HG02642 (cell line): ENCODE measurements at regions not wholly inside any gene's neighbourhood (a gene's known extent, or its start where the extent isn't known, plus 50 kb on each side); places are given as distances from the start of the nearest gene placed in this dataset.

ENCODE experiments used
- ATAC-seq: cut with Tn5 transposase; IDR thresholded peaks from one replicate; pipeline ENCODE4 v1.9.1; 2021; ENCODE audit warnings: mild to moderate bottlenecking; ENCODE audit not compliant: unreplicated experiment, poor library complexity

DNA sequence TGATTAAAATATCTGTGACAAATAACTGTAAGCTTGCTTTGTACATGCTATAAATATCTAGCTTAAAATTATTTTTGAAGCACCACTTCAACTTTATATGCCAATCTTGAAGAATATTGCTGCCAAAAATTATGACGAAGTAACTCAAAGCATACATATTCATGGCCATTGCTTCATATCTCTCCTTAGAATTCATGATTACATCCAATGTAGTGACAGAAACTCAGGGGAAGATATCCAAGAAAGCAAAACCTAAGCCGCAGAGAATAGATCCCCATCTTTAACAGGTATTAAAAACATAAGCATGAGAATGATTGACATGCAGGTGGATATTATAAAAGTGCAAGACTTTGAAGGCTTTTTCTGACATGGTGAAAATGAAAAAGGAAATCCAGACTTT lies 100.8 kb upstream of the PLPPR1 start:
- no peak for ATAC-seq

DNA sequence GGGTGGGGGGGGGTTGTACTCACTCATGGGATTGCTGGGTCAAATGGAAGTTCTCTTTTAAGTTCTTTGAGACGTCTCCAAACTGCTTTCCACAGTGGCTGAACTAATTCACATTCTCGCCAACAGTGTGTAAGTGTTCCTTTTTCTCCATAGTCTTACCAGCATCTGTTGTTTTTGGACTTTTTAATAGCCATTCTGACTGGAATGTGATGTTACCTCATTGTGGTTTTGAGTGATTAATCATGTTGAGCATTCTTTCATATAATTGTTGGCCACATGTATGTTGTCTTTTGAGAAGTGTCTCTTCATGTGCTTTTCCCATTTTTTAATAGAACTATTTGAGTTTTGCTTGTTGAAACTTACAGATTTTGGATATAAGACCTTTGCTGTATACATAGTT lies 94.9 kb upstream of the PLPPR1 start:
- ATAC-seq, result no peak

DNA sequence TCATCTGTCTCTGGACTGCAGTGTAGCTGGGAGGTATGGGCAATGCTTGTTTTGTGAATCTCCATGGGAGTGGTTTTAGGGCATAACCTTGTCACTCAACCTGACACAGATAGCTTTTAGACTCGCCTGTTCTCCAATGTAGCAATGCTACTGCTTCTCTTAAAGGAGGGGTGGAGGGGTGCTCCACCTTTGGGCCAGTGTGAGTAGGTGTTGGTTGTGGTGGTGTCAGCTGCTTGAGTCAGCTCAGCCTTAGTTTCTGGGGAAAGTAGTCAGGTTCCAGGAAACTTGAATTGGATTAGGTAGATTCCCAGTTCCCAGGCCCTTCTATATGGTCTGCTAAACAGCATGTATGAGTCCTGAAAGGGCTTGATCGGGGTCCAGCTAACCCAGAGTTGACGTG lies 91.1 kb upstream of the PLPPR1 start:
- ATAC-seq, result no peak

DNA sequence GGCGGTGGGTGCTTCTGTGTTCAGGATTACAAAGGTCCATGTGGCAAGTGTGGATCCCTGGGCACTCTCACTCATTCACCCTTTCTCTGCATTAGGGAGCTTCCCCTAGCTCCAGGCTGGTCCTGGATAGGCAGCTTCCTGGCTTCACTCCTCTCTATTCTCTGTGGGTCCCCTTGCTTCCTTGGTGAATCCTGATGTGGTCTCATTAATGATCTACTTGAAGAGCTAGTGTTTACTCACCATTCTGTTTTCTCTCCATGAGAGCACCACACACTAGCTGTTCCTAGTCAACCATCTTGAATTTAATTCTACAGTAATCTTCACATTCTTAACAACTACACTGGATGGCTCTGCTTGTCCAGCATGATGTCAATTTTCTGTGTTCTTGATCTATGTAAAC lies 90.0 kb upstream of the PLPPR1 start:
- no peak for ATAC-seq

DNA sequence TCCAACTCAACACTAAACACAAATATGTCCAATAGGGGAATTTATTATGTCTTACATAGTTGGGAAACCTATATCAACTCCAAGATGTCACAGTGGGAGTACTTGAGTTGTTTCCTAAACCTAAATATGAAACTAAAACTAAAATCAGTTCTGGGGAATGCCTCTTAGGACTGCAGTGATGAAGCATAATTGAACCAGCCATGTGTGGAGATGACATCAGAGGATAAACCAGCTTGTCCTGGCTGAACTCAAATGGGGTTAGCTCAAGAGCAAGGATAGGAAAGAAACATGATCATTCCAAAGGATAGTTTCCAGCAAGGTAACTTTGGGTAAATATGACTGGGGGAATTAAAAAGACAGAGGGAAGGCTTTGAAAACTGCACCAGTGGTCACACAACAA lies 88.9 kb upstream of the PLPPR1 start:
- no peak for ATAC-seq

DNA sequence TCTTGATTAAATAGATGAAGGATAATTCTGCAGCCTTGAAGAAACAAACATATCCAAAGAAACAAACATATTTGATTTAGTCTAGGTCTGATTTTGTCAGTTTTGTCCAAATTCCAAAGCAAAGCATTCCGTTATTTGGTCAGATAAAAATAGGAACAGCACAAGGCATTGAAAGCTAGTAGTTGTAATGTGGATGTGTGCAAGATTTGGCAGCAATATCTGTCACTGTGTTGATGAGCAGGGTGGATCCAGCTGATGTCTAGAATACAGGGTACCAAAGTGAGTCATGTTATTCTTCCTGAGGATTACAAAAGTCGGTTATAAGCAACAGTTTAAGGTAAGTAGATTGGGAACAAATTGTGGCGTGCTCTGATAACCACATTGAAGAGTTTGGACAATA lies 69.3 kb upstream of the PLPPR1 start:
- ATAC-seq, result no peak
